Heart right ventricle (tissue), 16 donors: ENCODE measurements at regions not wholly inside any gene's neighbourhood (a gene's known extent, or its start where the extent isn't known, plus 50 kb on each side); places are given as distances from the start of the nearest gene placed in this dataset.
A peak's percentile ranks its signal among the peaks of the same experiment; 100 is the strongest.

Experiments used
- ATAC-seq, 8 donors: fragments of 200-7000 bp; cut with Tn5 transposase; one replicate each; pipeline ENCODE4 v1.9.1; 2020; ENCODE audit warnings: mild to moderate bottlenecking in 8 of 8, moderate library complexity in 8 of 8, moderate number of reproducible peaks in 1 of 8
- DNase-seq, 2 donors: peaks; one replicate each; pipeline ENCODE4 v3.0.0-alpha.2; 2020
- H3K27ac ChIP-seq, 10 donors: fragments of 200-600 bp; sonication (generic) in 2 of 10; one replicate each; pipeline versions ENCODE4 v1.5.0 to v1.8.0; 2020 to 2022; ENCODE audit warnings: mild to moderate bottlenecking in 3 of 10
- H3K27me3 ChIP-seq, 7 donors: fragments of 200-600 bp; one replicate each; pipeline ENCODE4 v1.8.0; 2021 to 2022; ENCODE audit warnings: mild to moderate bottlenecking in 2 of 7
- H3K36me3 ChIP-seq, 9 donors: fragments of 200-600 bp; sonication (generic) in 1 of 9; one replicate each; pipeline versions ENCODE4 v1.5.0 to v1.8.0; 2020 to 2022; ENCODE audit warnings: mild to moderate bottlenecking in 2 of 9
- H3K4me1 ChIP-seq, 9 donors: fragments of 200-600 bp; sonication (generic) in 1 of 9; one replicate each; pipeline versions ENCODE4 v1.5.0 to v1.8.0; 2020 to 2022; ENCODE audit warnings: mild to moderate bottlenecking in 4 of 9
- H3K4me3 ChIP-seq, 10 donors: fragments of 200-600 bp; sonication (generic) in 2 of 10; one replicate each; pipeline versions ENCODE4 v1.5.0 to v1.8.0; 2020 to 2022; ENCODE audit warnings: mild to moderate bottlenecking in 7 of 10, moderate library complexity in 2 of 10
- H3K9me3 ChIP-seq, 11 donors: fragments of 200-600 bp in 10 of 11; sonication (generic) in 2 of 11; one replicate each; pipeline versions ENCODE4 v1.5.0 to v1.8.0; 2013 to 2022; ENCODE audit warnings: mild to moderate bottlenecking in 2 of 11, control low read depth in 1 of 11, moderate library complexity in 1 of 11
- whole genome bisulfite sequencing, 2 donors: extraction: QIAGEN DNeasy Blood & Tissue Kit; methylation state at CpG; one replicate each; pipeline ENCODE4 v1.1.7; 2013; ENCODE audit warnings: inconsistent platforms in 1 of 2; 5-methylcytosine and 5-hydroxymethylcytosine counted together
- intact Hi-C, 10 donors: fragments of 100-400 bp; cut with DNase I; formaldehyde crosslinking; loops; one replicate each; pipeline versions ENCODE4 v1.11.1 to v1.14.2; 2022
- TF ChIP-seq, protein P1 (sequence below), 9 donors: fragments of 200-600 bp; sonication (generic) in 2 of 9; IDR thresholded peaks; one replicate each; pipeline versions ENCODE4 v1.5.0 to v1.8.0; 2021 to 2022; ENCODE audit warnings: antibody characterized with exemption in 9 of 9, mild to moderate bottlenecking in 5 of 9, moderate library complexity in 1 of 9
- donor health status: Arrhythmogenic right ventricular cardiomyopathy.
- donor health status: ischemic (EF 13 %, LVEDD 7.1; RV severe dilation, severe dysfunction).
- donor health status: healthy with polysubstance abuse.
- donor health status: DM: no; HTN: yes; CAD: no.
- donor health status: DM: no; HTN: no; CAD: no.
- donor health status: ischemic (EF 25% LVEDD 6.9; RV normal size, moderate dysfunction).
- donor health status: ischemic (EF 25% LVEDD 5.7; RV mildly dilated, moderate dysfunction).
- donor health status: healthy.
- donor health status: DM: yes; HTN: yes; CAD: no.
- donor health status: Ischemic cardiomyopathy.
- donor health status: ischemic (EF 35%, LVEDD 5.7; RV mildly dilated, moderate dysfunction).
- donor health status: nonischemic (EF 11% LVEDD 7.7; RV severe dilation, severe dysfunction).
- donor health status: DM: yes; HTN: yes; CAD: no.
- donor health status: PGD.
- donor health status: ischemic (EF 29% LVEDD 5.4; RV normal size, mild dysfunction).
- donor health status: nonischemic (EF 23%, LVEDD 6.1; RV moderate dilation, normal function).

DNA sequence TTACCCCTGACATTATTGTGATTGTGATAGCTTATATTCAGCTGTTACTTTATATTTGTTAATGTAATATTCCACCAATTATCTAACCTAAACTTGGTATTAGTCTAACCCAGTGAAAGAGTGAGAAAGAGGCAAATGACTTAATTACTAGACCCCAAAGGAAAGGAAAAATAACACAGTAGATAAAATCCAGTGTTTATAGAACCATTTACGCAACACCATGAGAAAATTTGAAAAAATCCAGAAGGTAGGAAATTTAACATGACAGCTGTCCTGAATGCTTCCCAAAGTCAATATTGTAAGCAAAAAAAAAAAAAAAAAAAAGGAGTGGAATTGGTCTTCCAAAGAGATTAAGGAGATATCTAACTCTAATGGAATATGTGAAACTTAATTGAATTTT, 741.5 kb upstream of the GHITM start:
- Histone ChIP-seq H3K36me3 (no peaks in the 10 kb centered on the region), H3K27ac (peak overlapping the region in 6 of 10 donors; percentile 15 to 71 (median 60)), H3K4me3 (no peak overlapping the region), H3K9me3 (peaks cover 0 to 6% (median 0%) of the 10 kb centered on the region in 11 donors), H3K27me3 (no peaks in the 10 kb centered on the region), H3K4me1 (no peaks in the 10 kb centered on the region)
- DNase-seq = no peak
- WGBS, 2 donors = 85 to 86% methylated on average over 1 of the region's 1 CpG
- TF ChIP-seq, protein P1, sequence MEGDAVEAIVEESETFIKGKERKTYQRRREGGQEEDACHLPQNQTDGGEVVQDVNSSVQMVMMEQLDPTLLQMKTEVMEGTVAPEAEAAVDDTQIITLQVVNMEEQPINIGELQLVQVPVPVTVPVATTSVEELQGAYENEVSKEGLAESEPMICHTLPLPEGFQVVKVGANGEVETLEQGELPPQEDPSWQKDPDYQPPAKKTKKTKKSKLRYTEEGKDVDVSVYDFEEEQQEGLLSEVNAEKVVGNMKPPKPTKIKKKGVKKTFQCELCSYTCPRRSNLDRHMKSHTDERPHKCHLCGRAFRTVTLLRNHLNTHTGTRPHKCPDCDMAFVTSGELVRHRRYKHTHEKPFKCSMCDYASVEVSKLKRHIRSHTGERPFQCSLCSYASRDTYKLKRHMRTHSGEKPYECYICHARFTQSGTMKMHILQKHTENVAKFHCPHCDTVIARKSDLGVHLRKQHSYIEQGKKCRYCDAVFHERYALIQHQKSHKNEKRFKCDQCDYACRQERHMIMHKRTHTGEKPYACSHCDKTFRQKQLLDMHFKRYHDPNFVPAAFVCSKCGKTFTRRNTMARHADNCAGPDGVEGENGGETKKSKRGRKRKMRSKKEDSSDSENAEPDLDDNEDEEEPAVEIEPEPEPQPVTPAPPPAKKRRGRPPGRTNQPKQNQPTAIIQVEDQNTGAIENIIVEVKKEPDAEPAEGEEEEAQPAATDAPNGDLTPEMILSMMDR (IDR thresholded peaks at IDR 0.05) = no peak
- peak in 6 of 8 donors; percentile 43 to 74 (median 54) for ATAC-seq
- intact Hi-C loops = loop anchor here in 1 of 10 donors (10.0 kb wide), 1 partner anchor 147 kb away; no protein-coding TSS in a partner anchor

DNA sequence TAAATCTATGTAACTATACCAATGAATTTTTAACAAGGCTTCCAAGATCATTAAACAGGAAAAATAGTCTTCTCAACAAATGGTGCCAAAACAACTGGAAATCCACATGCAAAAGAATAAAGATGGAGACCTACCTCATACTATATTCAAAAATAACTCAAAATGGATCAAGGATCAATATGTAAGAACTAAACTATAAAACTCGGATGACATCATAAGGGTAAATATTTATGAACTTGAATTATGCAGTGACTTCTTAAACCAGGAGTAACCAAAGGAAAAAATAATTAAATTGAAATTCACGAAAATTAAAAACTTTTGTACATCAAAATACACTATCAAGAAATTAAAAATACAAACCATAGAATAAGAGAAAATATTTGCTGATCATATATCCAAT, 728.7 kb upstream of the GHITM start:
- intact Hi-C loops = no loop called here
- Histone ChIP-seq H3K4me1 (no peaks in the 10 kb centered on the region), H3K27me3 (no peaks in the 10 kb centered on the region), H3K9me3 (peaks cover 0 to 7% (median 0%) of the 10 kb centered on the region in 11 donors), H3K4me3 (no peak overlapping the region), H3K36me3 (no peaks in the 10 kb centered on the region), H3K27ac (no peak overlapping the region)
- 89 to 93% methylated on average over 2 of the region's 2 CpGs for WGBS, 2 donors
- no peak for DNase-seq
- no peak for ATAC-seq
- TF ChIP-seq, protein P1 (IDR thresholded peaks at IDR 0.05) = no peak

DNA sequence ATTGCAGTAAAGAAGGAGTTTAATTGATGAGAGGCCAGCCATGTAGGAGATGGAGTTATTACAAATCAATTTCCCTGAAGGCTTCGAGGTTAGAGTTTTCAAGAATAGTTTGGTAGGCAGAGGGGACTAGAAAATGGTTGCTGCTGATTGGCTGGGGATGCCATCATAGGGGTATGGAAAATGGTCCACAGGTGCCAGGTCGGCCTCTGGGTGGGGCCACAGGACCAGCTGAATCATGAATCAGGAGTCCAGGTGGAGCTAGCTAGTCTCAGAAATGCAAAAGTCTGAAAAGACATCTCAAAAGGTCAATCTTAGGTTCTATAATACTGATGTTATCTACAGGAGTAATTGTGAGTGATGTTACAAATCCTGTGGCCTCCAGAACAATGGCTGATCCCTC, 714.0 kb upstream of the GHITM start:
- TF ChIP-seq, protein P1 (IDR thresholded peaks at IDR 0.05) = no peak
- H3K27me3 ChIP-seq = no peaks in the 10 kb centered on the region
- WGBS, 2 donors = 83 to 86% methylated on average over 2 of the region's 2 CpGs
- no peak for ATAC-seq
- no peak overlapping the region for H3K27ac ChIP-seq
- DNase-seq = no peak
- intact Hi-C loops = no loop called here
- no peak overlapping the region for H3K4me3 ChIP-seq
- H3K4me1 ChIP-seq = no peaks in the 10 kb centered on the region
- peaks cover 0 to 16% (median 0%) of the 10 kb centered on the region in 11 donors for H3K9me3 ChIP-seq
- H3K36me3 ChIP-seq = no peaks in the 10 kb centered on the region

DNA sequence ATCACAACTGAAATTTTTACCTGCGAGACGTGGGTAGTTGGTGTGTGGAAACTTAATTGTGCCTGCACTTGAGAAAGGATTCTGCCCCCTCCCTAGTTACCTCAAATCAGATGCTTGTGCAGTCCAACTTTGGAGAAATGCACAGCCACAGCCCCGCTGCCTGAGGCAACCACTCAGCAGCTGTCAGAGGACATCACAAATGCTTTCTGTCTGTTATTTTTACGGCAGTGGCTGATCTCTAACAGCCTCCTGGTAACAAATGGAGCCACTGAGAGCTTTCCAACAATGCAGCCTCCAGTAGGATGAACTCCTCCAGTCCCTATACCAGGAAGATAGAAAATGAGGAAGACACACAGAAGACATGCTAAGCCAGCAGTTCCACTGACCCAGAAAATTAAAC, 712.2 kb upstream of the GHITM start:
- H3K27ac ChIP-seq = no peak overlapping the region
- ATAC-seq (no peak), DNase-seq (no peak)
- no peaks in the 10 kb centered on the region for H3K27me3 ChIP-seq
- no peaks in the 10 kb centered on the region for H3K4me1 ChIP-seq
- H3K4me3 ChIP-seq = no peak overlapping the region
- TF ChIP-seq, protein P1 (IDR thresholded peaks at IDR 0.05) = no peak
- peaks cover 0 to 14% (median 0%) of the 10 kb centered on the region in 11 donors for H3K9me3 ChIP-seq
- intact Hi-C loops = no loop called here
- WGBS, 2 donors = 61 to 68% methylated on average over 4 of the region's 4 CpGs
- no peaks in the 10 kb centered on the region for H3K36me3 ChIP-seq
